SHP77 (cell line): ENCODE measurements at regions not wholly inside any gene's neighbourhood (a gene's known extent, or its start where the extent isn't known, plus 50 kb on each side); places are given as distances from the start of the nearest gene placed in this dataset.
"Not testable (repeated sequence)": the region's sequence is repeated elsewhere in the genome, so short reads cannot be mapped to it uniquely, and the experiment has no call there.

Experiments used
- DNase-seq, 2 experiments: peaks; one replicate each; lab custom pipeline; 2025; lab: John Stamatoyannopoulos, UW

GRCh38 chr13:100766570-100766969 lies 92.0 kb upstream of the TMTC4 start:
- not testable (repeated sequence) for DNase-seq

DNA sequence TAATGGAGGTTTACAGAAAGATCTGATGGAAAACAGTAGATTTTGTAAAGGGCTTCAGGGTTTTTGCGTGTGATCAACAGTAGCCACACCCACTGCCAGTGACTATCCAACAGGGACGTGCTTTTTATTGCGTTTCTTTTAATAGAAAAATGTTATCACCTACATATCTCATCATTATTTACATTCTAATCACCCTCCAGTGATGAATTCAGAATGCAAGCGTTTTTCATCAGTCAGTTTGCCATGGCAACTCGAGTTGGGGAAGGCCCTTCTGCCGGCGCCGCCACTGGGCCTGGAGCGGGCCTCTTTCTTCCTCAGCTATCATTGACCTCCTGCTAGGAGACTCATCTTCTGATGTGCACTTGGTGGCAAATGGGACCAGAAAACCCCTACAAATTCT lies 90.3 kb upstream of the TMTC4 start:
- no peak for DNase-seq

DNA sequence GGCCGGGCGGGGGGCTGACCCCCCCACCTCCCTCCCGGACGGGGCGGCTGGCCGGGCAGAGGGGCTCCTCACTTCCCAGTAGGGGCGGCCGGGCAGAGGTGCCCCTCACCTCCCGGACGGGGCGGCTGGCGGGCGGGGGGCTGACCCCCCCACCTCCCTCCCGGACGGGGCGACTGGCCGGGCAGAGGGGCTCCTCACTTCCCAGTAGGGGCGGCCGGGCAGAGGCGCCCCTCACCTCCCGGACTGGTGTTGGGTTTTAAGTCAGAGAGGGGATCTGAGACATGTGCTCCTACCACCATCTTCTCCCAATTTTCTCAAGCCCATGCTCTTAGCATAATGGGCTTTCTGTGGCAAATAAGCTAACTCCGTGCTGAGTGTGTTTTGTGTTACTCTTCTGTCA lies 87.5 kb upstream of the TMTC4 start:
- not testable (repeated sequence) for DNase-seq

GRCh38 chr13:100755891-100756290 lies 81.3 kb upstream of the TMTC4 start:
- DNase-seq = no peak

- no peak for DNase-seq
These were observed 79.9 kb upstream of the TMTC4 start for GRCh38 chr13:100754459-100754858.

DNA sequence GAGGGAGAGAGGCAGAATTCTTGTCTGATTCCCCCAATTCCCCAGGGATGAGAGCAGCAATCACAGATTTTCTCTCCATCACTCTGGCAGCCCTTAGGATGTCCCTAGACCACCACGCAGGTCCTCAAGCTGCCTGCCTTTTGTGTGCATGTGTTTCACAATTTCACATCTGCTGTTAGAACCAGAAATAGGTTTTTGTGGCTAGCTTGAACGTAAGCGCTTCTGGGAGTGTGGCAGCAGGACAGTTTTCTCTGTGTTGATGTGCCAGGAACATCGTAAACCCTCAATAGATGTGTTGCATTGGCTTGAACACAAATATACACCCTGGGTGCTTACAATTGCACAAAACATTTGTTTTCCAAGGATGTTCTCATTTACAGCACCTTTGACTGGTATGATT lies 78.8 kb upstream of the TMTC4 start:
- DNase-seq = no peak

DNA sequence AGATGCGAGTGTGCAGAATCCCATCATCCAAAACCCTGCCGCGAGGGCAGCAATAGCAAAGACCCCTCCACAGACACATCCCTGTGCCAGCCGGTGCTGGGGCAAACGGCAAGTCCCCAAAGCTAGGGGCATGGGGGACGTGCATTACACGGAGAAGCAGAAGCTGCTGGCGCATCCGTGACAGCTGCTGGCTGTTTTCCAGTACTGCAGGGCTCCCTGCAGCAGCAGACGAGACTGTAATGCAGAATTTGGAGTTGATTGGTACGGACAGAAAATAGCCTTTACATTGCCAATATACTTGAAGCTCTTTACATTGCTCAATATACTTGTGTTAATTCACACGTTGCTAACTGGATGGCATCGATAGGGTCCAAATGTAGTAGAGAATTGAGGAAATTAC lies 77.2 kb upstream of the TMTC4 start:
- DNase-seq = peak in 1 of 2 experiments; percentile 34

DNA sequence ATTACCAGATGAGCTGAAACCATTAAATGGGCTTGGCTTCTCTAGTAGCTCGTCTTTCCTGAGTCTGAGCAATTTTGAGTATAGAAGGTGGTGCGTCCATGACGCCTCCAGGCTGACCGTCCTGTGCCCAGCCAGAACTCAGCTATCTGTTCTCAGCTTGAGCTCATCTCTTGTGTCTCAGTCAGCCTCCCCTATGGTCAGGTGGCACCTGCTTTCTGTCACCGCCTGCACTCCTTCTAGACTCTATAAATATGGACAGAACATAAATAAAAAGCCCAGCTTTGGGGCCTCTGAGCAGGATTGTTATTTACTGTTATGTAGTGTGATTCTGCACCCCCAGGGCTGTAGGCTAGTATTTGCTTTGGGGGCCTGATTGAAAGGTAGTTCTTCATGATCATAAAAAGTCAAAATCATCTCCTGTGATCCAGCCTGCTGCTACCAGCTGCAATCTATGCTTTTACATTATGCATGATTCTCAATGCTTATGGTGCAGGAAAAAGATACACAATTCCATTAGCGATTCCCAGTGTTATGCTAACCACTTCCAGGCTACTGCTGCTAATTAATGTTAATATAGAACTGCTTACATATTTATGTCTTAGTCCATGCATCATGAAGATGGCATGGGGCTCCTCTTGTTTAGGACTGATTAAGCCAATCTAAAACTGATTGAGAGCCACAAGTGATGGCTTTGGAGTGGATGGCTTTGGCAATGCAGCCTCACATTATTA lies 72.5 kb upstream of the TMTC4 start:
- no peak for DNase-seq

GRCh38 chr13:100738176-100738855 lies 63.7 kb upstream of the TMTC4 start:
- DNase-seq = no peak

- no peak for DNase-seq
These were observed 60.9 kb upstream of the TMTC4 start for GRCh38 chr13:100735494-100735893.

DNA sequence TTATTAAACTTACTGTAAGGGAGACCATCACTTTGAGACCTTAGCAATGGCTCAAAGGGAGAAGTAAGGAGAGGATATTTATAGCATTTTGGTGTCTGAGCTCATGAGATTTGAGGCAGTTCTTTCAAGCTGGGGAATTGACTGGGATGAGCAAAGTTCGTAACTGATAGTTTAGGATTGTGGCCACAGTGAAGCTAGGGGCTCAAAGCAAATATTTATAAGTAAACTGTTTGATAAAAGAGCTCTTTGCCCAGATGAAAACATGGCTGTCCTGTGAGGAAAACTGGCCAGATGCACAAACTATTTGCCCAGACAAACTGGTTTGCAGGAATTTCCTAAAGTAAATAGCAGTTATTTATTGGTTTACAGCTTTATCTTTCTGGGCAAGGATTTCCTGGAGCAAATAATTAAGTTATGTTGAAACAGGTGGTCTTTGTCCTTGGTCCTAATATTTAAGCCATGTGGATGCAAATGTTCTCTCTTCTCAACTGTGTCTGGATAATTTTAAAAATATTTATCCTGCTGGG lies 59.7 kb upstream of the TMTC4 start:
- DNase-seq = no peak

DNA sequence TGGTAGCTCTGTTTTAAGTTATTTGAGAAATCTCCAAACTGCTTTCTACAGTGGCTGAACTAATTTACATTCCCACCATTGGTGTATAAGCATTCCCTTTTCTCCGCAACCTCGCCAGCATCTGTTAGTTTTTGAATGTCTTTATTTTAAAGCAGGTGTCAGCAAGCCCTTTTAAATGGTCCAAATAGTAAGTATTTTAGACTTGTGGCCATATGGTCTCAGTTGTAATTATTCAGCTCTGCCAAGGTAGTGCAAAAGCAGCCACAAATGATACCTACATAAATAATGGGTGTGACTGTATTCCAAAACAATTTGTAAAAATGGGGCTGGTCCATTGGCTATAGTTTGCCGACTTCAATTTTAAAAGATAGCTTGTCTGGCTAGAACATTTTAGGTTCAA lies 58.7 kb upstream of the TMTC4 start:
- no peak for DNase-seq

GRCh38 chr13:100728201-100728600 lies 53.6 kb upstream of the TMTC4 start:
- DNase-seq = no peak

- no peak for DNase-seq
These were observed 50.9 kb upstream of the TMTC4 start for GRCh38 chr13:100725472-100725871.

GRCh38 chr13:100724568-100724967 lies 50.0 kb upstream of the TMTC4 start:
- DNase-seq = no peak
